Choroid plexus epithelial cell (primary cell): ENCODE measurements at regions not wholly inside any gene's neighbourhood (a gene's known extent, or its start where the extent isn't known, plus 50 kb on each side); places are given as distances from the start of the nearest gene placed in this dataset.

Source experiments
- DNase-seq: peaks from one replicate; pipeline ENCODE4 v3.0.0-alpha.2; 2010; ENCODE audit warnings: low read depth
- H3K4me3 ChIP-seq: 2 replicates; pipeline ENCODE4 v1.5.1; 2011; ENCODE audit warnings: low read depth, mild to moderate bottlenecking, control low read depth, low read length, moderate library complexity
- TF ChIP-seq, protein P1 (sequence below): conservative IDR thresholded peaks from 2 replicates; pipeline ENCODE4 v1.5.1; 2011; ENCODE audit warnings: low read depth, mild to moderate bottlenecking, control low read depth, inconsistent platforms, low read length, moderate library complexity

DNA sequence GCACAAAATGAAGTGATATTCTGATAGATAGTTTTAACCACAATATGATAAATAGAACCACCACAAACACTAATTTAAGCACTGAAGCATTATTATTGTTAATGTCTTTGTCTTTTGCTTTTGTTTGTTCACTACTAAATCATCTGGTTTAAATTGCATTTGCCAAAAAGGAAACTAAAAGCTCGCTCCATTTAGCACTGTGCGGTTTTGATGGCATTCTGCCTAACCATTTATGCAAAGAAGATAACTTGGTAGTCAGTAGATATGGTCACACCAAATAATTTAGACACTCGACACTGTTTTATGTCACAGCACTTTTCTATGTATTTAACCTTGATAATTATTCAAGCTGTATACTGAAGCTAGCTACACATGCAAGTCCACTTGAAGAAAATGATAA lies 849.8 kb upstream of the CDH6 start:
- TF ChIP-seq, protein P1, sequence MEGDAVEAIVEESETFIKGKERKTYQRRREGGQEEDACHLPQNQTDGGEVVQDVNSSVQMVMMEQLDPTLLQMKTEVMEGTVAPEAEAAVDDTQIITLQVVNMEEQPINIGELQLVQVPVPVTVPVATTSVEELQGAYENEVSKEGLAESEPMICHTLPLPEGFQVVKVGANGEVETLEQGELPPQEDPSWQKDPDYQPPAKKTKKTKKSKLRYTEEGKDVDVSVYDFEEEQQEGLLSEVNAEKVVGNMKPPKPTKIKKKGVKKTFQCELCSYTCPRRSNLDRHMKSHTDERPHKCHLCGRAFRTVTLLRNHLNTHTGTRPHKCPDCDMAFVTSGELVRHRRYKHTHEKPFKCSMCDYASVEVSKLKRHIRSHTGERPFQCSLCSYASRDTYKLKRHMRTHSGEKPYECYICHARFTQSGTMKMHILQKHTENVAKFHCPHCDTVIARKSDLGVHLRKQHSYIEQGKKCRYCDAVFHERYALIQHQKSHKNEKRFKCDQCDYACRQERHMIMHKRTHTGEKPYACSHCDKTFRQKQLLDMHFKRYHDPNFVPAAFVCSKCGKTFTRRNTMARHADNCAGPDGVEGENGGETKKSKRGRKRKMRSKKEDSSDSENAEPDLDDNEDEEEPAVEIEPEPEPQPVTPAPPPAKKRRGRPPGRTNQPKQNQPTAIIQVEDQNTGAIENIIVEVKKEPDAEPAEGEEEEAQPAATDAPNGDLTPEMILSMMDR, result no peak
- H3K4me3 ChIP-seq, result no peak overlapping the region
- no peak for DNase-seq

DNA sequence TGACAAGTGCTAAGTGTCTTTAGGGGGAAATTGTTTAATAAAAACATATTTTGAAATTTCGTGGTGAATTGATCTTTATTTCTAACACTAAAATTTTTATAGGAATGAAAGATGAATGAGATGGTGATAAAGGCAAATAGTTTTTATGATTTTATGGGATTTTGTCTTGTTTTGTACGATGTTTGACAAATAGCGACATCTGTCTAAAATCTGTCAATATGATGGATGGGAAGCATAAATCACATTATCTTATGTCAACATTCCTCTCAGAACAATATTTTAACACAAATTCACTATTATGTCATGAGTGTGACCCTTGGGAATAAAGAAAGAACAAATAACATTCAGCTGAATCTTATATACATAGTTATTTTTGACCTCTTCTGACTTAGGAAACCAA lies 852.0 kb upstream of the CDH6 start:
- DNase-seq, result no peak
- TF ChIP-seq, protein P1, result no peak
- H3K4me3 ChIP-seq, result no peak overlapping the region

DNA sequence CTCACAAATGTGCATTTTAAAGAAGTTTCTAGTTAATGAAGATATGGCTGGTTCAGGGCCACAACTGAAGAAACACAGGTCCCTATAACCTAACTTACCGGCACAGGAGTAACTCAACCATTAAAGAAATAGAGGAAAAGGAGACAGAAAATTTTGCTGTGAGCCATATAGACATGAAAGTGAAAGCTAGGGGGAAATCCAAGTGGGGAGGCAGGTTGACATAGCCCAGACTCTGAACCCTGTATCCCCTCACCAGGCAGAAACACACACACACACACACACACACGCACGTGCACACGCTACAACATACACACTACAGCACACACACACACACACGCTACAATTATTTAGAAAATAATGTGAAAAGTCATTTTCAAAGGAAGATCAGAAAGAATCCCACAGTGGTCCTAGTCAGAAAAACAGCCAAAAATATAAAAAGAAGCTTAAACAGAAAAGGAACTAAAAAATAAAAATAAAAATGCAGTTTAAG lies 856.4 kb upstream of the CDH6 start:
- H3K4me3 ChIP-seq, result no peak overlapping the region
- TF ChIP-seq, protein P1, result no peak
- no peak for DNase-seq

DNA sequence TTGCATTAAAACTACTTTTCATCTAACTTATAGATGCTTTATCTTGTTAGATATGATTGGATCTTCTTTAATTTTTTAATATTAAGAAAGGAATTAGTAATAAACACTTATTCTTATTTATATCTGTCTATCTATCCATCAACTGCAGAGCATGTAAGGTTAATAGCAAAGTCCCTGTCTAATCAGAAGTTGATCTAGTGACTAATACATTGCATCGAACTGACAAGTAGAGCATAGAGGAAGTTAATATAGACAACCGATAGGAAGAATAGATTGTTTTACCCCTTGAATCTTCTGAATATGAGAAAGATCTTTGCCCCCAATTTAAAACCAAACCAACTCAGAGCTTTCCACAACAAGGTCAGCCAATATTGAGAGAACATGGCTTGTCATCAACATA lies 862.0 kb upstream of the CDH6 start:
- no peak overlapping the region for H3K4me3 ChIP-seq
- TF ChIP-seq, protein P1, result no peak
- no peak for DNase-seq

DNA sequence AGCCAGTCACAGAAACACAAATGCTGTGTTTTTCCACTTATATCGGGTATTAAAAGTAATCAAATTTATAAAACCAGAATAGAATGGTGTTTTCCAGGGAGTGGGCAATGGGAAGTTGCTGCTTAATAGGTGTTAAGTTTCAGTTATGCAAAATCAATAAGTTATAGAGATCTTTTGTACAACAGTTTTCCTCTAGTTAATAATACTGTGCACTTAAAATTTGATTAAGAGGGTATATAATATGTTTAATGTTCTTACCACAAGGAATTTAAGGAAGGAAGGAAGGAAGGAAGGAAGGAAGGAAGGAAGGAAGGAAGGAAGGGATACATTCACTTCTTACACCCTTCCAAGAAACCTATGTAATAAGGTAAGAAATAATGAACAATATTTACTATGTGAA lies 867.7 kb upstream of the CDH6 start:
- no peak for DNase-seq
- TF ChIP-seq, protein P1, result no peak
- no peak overlapping the region for H3K4me3 ChIP-seq

DNA sequence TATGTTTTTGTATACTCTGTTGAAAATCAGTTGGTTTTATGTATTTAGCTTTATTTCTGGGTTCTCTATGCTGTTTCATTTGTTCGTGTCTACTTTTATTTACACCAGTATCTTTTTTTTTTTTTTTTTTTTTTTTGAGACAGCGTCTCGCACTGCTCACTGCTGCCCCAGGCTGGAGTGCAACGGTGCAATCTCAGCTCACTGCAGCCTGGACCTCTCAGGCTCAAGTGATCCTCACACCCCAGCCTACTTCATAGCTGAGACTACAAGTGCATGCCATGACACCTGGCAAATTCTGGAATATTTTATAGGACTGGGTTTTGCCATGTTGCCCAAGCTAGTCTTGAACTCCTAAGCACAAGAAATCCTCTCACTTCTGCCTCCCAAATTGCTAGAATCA lies 869.4 kb upstream of the CDH6 start:
- TF ChIP-seq, protein P1, result peak; percentile 46
- no peak overlapping the region for H3K4me3 ChIP-seq
- DNase-seq, result peak; percentile 50

DNA sequence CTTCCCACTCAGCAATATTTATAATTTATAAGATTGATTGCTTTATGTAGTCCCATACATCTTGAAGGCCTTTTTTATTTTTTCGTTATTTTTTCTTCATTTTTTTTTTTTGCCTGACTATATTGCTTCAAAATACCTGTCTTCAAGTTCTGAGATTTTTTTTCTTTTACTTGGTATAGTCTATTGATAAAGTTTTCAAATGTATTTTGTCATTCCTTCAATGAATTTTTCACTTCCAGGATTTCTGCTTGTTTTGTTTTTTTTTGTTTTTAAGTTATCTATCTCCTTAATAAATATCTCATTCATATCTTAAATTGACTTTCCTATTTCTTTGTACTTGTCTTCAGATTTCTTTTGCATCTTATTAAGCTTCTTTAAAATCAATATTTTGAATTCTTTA lies 905.6 kb upstream of the CDH6 start:
- no peak overlapping the region for H3K4me3 ChIP-seq
- TF ChIP-seq, protein P1, result no peak
- DNase-seq, result no peak
